ENCODE measurements at regions not wholly inside any gene's neighbourhood (a gene's known extent, or its start where the extent isn't known, plus 50 kb on each side); places are given as distances from the start of the nearest gene placed in this dataset.
A peak's percentile ranks its signal among the peaks of the same experiment; 100 is the strongest.

GRCh38 chr21:27649762-27650161 is 682.9 kb upstream of the ADAMTS5 start:
- peak in 1 of 2 donors; percentile 6 for DNase-seq (ENCODE audit: low read depth in 2 of 2)

GRCh38 chr21:27649323-27649722 is 682.4 kb upstream of the ADAMTS5 start:
- DNase-seq (ENCODE audit: low read depth in 2 of 2): peak in 1 of 2 donors; percentile 72

GRCh38 chr21:27648560-27648959 is 681.7 kb upstream of the ADAMTS5 start:
- peak; percentile 30 to 76 for DNase-seq (ENCODE audit: low read depth in 2 of 2)

- no peak for DNase-seq (ENCODE audit: low read depth in 2 of 2)
Observed at GRCh38 chr21:27647921-27648320, 681.0 kb upstream of the ADAMTS5 start.

GRCh38 chr21:27647401-27647800 is 680.5 kb upstream of the ADAMTS5 start:
- no peak for DNase-seq (ENCODE audit: low read depth in 2 of 2)

- DNase-seq (ENCODE audit: low read depth in 2 of 2): no peak
Observed at GRCh38 chr21:27646691-27647090, 679.8 kb upstream of the ADAMTS5 start.

GRCh38 chr21:27646056-27646455 is 679.2 kb upstream of the ADAMTS5 start:
- DNase-seq (ENCODE audit: low read depth in 2 of 2): no peak

GRCh38 chr21:27645285-27645684 is 678.4 kb upstream of the ADAMTS5 start:
- no peak for DNase-seq (ENCODE audit: low read depth in 2 of 2)

GRCh38 chr21:27643326-27643725 is 676.4 kb upstream of the ADAMTS5 start:
- DNase-seq (ENCODE audit: low read depth in 2 of 2): no peak

- no peak for DNase-seq (ENCODE audit: low read depth in 2 of 2)
Observed at GRCh38 chr21:27639286-27639685, 672.4 kb upstream of the ADAMTS5 start.

- no peak for DNase-seq (ENCODE audit: low read depth in 2 of 2)
Observed at GRCh38 chr21:27636656-27637055, 669.8 kb upstream of the ADAMTS5 start.

- DNase-seq (ENCODE audit: low read depth in 2 of 2): no peak
Observed at GRCh38 chr21:27633631-27634030, 666.7 kb upstream of the ADAMTS5 start.

GRCh38 chr21:27631471-27631870 is 664.6 kb upstream of the ADAMTS5 start:
- DNase-seq (ENCODE audit: low read depth in 2 of 2): no peak

- no peak for DNase-seq (ENCODE audit: low read depth in 2 of 2)
Observed at GRCh38 chr21:27622631-27623030, 655.7 kb upstream of the ADAMTS5 start.

- DNase-seq (ENCODE audit: low read depth in 2 of 2): no peak
Observed at GRCh38 chr21:27614231-27614630, 647.3 kb upstream of the ADAMTS5 start.

- DNase-seq (ENCODE audit: low read depth in 2 of 2): no peak
Observed at GRCh38 chr21:27606422-27606821, 639.5 kb upstream of the ADAMTS5 start.

GRCh38 chr21:27596196-27596595 is 629.3 kb upstream of the ADAMTS5 start:
- no peak for DNase-seq (ENCODE audit: low read depth in 2 of 2)

- DNase-seq (ENCODE audit: low read depth in 2 of 2): no peak
Observed at GRCh38 chr21:27595716-27596115, 628.8 kb upstream of the ADAMTS5 start.

GRCh38 chr21:27590271-27590670 is 623.4 kb upstream of the ADAMTS5 start:
- DNase-seq (ENCODE audit: low read depth in 2 of 2): peak in 1 of 2 donors; percentile 13

- no peak for DNase-seq (ENCODE audit: low read depth in 2 of 2)
Observed at GRCh38 chr21:27589781-27590180, 622.9 kb upstream of the ADAMTS5 start.

GRCh38 chr21:27586986-27587385 is 620.1 kb upstream of the ADAMTS5 start:
- DNase-seq (ENCODE audit: low read depth in 2 of 2): no peak

GRCh38 chr21:27586326-27586725 is 619.4 kb upstream of the ADAMTS5 start:
- DNase-seq (ENCODE audit: low read depth in 2 of 2): no peak

- no peak for DNase-seq (ENCODE audit: low read depth in 2 of 2)
Observed at GRCh38 chr21:27584256-27584655, 617.4 kb upstream of the ADAMTS5 start.

GRCh38 chr21:27582948-27583430 is 616.1 kb upstream of the ADAMTS5 start:
- no peak for DNase-seq (ENCODE audit: low read depth in 2 of 2)

All from dermis microvascular lymphatic vessel endothelial cell (primary cell).